SK-N-SH treated with all-trans-retinoic acid at 6 μM for 48 hours (cell line): ENCODE measurements at regions not wholly inside any gene's neighbourhood (a gene's known extent, or its start where the extent isn't known, plus 50 kb on each side); places are given as distances from the start of the nearest gene placed in this dataset.

Source experiments
- ATAC-seq: fragments of 200-7000 bp; cut with Tn5 transposase; 3 replicates; pipeline ENCODE4 v1.9.1; 2020; ENCODE audit warnings: mild to moderate bottlenecking, moderate library complexity
- BACH2 ChIP-seq: fragments of 250-450 bp; sonication (Bioruptor Pico); IDR thresholded peaks from 2 replicates; pipeline ENCODE4 v1.9.0; 2021; ENCODE audit warnings: mild to moderate bottlenecking, borderline replicate concordance
- CSDC2 ChIP-seq: fragments of 250-450 bp; sonication (Bioruptor Pico); IDR thresholded peaks from 2 replicates; pipeline ENCODE4 v1.5.0; 2020; ENCODE audit warnings: mild to moderate bottlenecking, moderate library complexity
- CSRNP3 ChIP-seq: fragments of 250-450 bp; sonication (Bioruptor Pico); IDR thresholded peaks from 2 replicates; pipeline ENCODE4 v1.5.1; 2021; ENCODE audit warnings: mild to moderate bottlenecking, moderate library complexity
- ESRRG ChIP-seq: fragments of 250-450 bp; sonication (Bioruptor Pico); IDR thresholded peaks from 2 replicates; pipeline ENCODE4 v1.6.1; 2021; ENCODE audit warnings: mild to moderate bottlenecking
- GLIS3 ChIP-seq: fragments of 250-450 bp; sonication (Bioruptor Pico); IDR thresholded peaks from 2 replicates; pipeline ENCODE4 v1.5.0; 2020; ENCODE audit warnings: mild to moderate bottlenecking, moderate library complexity
- ISL1 ChIP-seq: fragments of 250-450 bp; sonication (Bioruptor Pico); IDR thresholded peaks from 2 replicates; pipeline ENCODE4 v2.1.2; 2022; ENCODE audit warnings: mild to moderate bottlenecking, moderate library complexity
- OSR1 ChIP-seq: fragments of 250-450 bp; sonication (Bioruptor Pico); IDR thresholded peaks from 2 replicates; pipeline ENCODE4 v1.8.0; 2022; ENCODE audit warnings: moderate library complexity, mild to moderate bottlenecking, inconsistent platforms
- PPARA ChIP-seq: fragments of 250-450 bp; sonication (Bioruptor Pico); IDR thresholded peaks from 2 replicates; pipeline ENCODE4 v1.5.0; 2020; ENCODE audit warnings: mild to moderate bottlenecking, borderline replicate concordance
- RARB ChIP-seq: fragments of 250-450 bp; sonication (Bioruptor Pico); IDR thresholded peaks from 2 replicates; pipeline ENCODE4 v1.8.0; 2021; ENCODE audit warnings: mild to moderate bottlenecking, moderate library complexity
- SNAI2 ChIP-seq: fragments of 250-450 bp; sonication (Bioruptor Pico); IDR thresholded peaks from 2 replicates; pipeline ENCODE4 v1.5.0; 2020; ENCODE audit warnings: mild to moderate bottlenecking, moderate library complexity
- TCF4 ChIP-seq: fragments of 250-450 bp; sonication (Bioruptor Pico); IDR thresholded peaks from 2 replicates; pipeline ENCODE4 v1.8.0; 2021; ENCODE audit warnings: mild to moderate bottlenecking, moderate library complexity, borderline replicate concordance
- TOX ChIP-seq: fragments of 250-450 bp; sonication (Bioruptor Pico); IDR thresholded peaks from 2 replicates; pipeline ENCODE4 v1.8.0; 2021; ENCODE audit warnings: mild to moderate bottlenecking, moderate library complexity, borderline replicate concordance
- TSHZ2 ChIP-seq: fragments of 250-450 bp; sonication (Bioruptor Pico); IDR thresholded peaks from 2 replicates; pipeline ENCODE4 v1.5.0; 2020; ENCODE audit warnings: mild to moderate bottlenecking, moderate library complexity
- ZFP3 ChIP-seq: fragments of 250-450 bp; sonication (Bioruptor Pico); IDR thresholded peaks from 2 replicates; pipeline ENCODE4 v1.5.0; 2020; ENCODE audit warnings: mild to moderate bottlenecking, moderate library complexity
- ZFP30 ChIP-seq: fragments of 450-650 bp; formaldehyde crosslinking; IDR thresholded peaks from 2 replicates; pipeline ENCODE4 v1.5.0; 2022; ENCODE audit warnings: mild to moderate bottlenecking, moderate library complexity
- ZNF565 ChIP-seq: fragments of 450-650 bp; formaldehyde crosslinking; conservative IDR thresholded peaks from 2 replicates; pipeline ENCODE4 v1.5.0; 2020; ENCODE audit warnings: low read depth, mild to moderate bottlenecking, moderate library complexity
- ZNF8 ChIP-seq: fragments of 450-650 bp; formaldehyde crosslinking; IDR thresholded peaks from 2 replicates; pipeline ENCODE4 v1.5.0; 2020; ENCODE audit warnings: mild to moderate bottlenecking, moderate library complexity
- TF ChIP-seq, protein P1 (sequence below): fragments of 250-450 bp; sonication (Bioruptor Pico); IDR thresholded peaks from 2 replicates; pipeline ENCODE4 v1.5.1; 2020; ENCODE audit warnings: low read depth, mild to moderate bottlenecking, moderate library complexity
- TF ChIP-seq, protein P2 (sequence below): fragments of 250-450 bp; sonication (Bioruptor Pico); IDR thresholded peaks from 2 replicates; pipeline ENCODE4 v1.8.0; 2021; ENCODE audit warnings: low read depth, mild to moderate bottlenecking, moderate library complexity, borderline replicate concordance
- TF ChIP-seq, protein P3 (sequence below): fragments of 250-450 bp; sonication (Bioruptor Pico); IDR thresholded peaks from 2 replicates; pipeline ENCODE4 v1.8.0; 2020; ENCODE audit warnings: mild to moderate bottlenecking, moderate library complexity, borderline replicate concordance

GRCh38 chr11:44505581-44506054, 59.8 kb upstream of the CD82 start (continued):
- TF ChIP-seq, protein P1, sequence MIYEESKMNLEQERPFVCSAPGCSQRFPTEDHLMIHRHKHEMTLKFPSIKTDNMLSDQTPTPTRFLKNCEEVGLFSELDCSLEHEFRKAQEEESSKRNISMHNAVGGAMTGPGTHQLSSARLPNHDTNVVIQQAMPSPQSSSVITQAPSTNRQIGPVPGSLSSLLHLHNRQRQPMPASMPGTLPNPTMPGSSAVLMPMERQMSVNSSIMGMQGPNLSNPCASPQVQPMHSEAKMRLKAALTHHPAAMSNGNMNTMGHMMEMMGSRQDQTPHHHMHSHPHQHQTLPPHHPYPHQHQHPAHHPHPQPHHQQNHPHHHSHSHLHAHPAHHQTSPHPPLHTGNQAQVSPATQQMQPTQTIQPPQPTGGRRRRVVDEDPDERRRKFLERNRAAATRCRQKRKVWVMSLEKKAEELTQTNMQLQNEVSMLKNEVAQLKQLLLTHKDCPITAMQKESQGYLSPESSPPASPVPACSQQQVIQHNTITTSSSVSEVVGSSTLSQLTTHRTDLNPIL (CRISPR knock-in tag) = no peak
- TF ChIP-seq GLIS3 (CRISPR knock-in tag) = no peak

GRCh38 chr11:44506375-44507016, 59.0 kb upstream of the CD82 start:
- ATAC-seq = no peak
- TF ChIP-seq CSDC2 (CRISPR knock-in tag) (no peak), ZFP3 (no peak), RARB (CRISPR knock-in tag) (no peak), ZFP30 (CRISPR knock-in tag) (no peak), ISL1 (CRISPR knock-in tag) (no peak), PPARA (CRISPR knock-in tag) (no peak)
- TF ChIP-seq, protein P2, sequence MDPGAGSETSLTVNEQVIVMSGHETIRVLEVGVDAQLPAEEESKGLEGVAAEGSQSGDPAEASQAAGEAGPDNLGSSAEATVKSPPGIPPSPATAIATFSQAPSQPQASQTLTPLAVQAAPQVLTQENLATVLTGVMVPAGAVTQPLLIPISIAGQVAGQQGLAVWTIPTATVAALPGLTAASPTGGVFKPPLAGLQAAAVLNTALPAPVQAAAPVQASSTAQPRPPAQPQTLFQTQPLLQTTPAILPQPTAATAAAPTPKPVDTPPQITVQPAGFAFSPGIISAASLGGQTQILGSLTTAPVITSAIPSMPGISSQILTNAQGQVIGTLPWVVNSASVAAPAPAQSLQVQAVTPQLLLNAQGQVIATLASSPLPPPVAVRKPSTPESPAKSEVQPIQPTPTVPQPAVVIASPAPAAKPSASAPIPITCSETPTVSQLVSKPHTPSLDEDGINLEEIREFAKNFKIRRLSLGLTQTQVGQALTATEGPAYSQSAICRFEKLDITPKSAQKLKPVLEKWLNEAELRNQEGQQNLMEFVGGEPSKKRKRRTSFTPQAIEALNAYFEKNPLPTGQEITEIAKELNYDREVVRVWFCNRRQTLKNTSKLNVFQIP = no peak

DNA sequence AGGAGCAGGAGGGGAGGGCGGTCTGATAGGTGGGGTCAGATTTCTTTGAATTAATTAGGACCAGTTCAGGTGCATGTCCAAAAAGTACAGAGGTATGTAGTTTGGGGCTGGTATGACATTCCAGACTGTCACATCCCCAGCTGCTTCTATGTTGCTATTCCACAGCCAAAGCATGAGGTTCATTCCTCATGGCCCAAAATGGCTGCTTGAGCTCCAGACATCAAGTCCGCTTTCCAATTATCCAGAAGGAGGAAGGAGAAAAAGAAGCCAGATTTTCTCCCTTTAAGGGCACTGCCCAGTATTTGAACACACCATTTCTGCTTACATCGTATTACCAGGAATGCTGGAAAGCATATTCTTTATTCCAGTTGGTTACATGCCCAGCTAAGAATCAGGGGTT, 58.0 kb upstream of the CD82 start:
- no peak for ATAC-seq
- no peak for TF ChIP-seq ESRRG (CRISPR knock-in tag)
- TF ChIP-seq, protein P2 = no peak
- no peak for TF ChIP-seq ZFP3
- no peak for TF ChIP-seq OSR1 (CRISPR knock-in tag)
- no peak for TF ChIP-seq TOX (CRISPR knock-in tag)
- no peak for TF ChIP-seq BACH2 (CRISPR knock-in tag)
- no peak for TF ChIP-seq ZFP30 (CRISPR knock-in tag)

DNA sequence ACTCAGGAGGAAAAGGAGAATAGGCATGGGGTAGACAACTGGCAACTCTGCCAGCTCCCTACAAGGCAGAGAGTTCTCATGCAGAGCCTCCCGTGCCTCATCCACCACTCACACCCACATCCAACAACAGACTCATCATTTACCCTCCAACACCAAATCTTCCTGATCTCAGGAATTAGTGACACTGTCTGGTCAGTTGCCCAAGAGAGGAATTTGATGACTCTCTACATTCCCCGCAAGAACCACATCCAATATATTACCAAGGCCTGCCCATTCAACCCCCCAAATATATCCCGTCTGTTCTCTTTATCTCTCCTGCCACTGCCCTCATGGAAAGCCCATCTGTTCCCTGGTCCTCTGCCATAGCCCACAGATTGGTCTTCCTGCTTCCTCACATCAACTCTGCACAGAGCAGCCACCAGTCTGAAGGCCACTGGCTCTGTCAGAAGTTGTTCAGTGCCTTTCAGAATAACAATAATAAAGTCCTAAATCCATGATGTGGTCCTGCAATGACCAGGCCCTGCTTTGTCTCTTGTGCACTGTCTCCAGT, 57.5 kb upstream of the CD82 start:
- TF ChIP-seq ZFP3 = no peak
- TF ChIP-seq RARB (CRISPR knock-in tag) = no peak
- no peak for TF ChIP-seq TOX (CRISPR knock-in tag)
- TF ChIP-seq, protein P3, sequence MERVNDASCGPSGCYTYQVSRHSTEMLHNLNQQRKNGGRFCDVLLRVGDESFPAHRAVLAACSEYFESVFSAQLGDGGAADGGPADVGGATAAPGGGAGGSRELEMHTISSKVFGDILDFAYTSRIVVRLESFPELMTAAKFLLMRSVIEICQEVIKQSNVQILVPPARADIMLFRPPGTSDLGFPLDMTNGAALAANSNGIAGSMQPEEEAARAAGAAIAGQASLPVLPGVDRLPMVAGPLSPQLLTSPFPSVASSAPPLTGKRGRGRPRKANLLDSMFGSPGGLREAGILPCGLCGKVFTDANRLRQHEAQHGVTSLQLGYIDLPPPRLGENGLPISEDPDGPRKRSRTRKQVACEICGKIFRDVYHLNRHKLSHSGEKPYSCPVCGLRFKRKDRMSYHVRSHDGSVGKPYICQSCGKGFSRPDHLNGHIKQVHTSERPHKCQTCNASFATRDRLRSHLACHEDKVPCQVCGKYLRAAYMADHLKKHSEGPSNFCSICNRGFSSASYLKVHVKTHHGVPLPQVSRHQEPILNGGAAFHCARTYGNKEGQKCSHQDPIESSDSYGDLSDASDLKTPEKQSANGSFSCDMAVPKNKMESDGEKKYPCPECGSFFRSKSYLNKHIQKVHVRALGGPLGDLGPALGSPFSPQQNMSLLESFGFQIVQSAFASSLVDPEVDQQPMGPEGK = no peak
- TF ChIP-seq CSRNP3 (CRISPR knock-in tag) = no peak
- TF ChIP-seq SNAI2 (CRISPR knock-in tag) = no peak
- TF ChIP-seq, protein P1 (CRISPR knock-in tag) = no peak
- TF ChIP-seq ZNF8 = no peak
- no peak for TF ChIP-seq GLIS3 (CRISPR knock-in tag)
- TF ChIP-seq TSHZ2 (CRISPR knock-in tag) = no peak
- no peak for TF ChIP-seq ESRRG (CRISPR knock-in tag)
- no peak for TF ChIP-seq TCF4
- TF ChIP-seq CSDC2 (CRISPR knock-in tag) = no peak
- no peak for TF ChIP-seq ISL1 (CRISPR knock-in tag)
- no peak for TF ChIP-seq ZNF565 (CRISPR knock-in tag)
- TF ChIP-seq BACH2 (CRISPR knock-in tag) = no peak
- no peak for ATAC-seq
